ENCODE measurements at regions not wholly inside any gene's neighbourhood (a gene's known extent, or its start where the extent isn't known, plus 50 kb on each side); places are given as distances from the start of the nearest gene placed in this dataset.

- H3K9me3 ChIP-seq (replicated peaks) = no peaks in the 10 kb centered on the region; the same call in 1 of the 2 replicates
- H3K27me3 ChIP-seq (replicated peaks) = no peaks in the 10 kb centered on the region
- no peaks in the 10 kb centered on the region for H3K4me1 ChIP-seq (replicated peaks)
- H3K4me3 ChIP-seq = no peak overlapping the region
- no peaks in the 10 kb centered on the region for H3K36me3 ChIP-seq
- no peak overlapping the region for H3K27ac ChIP-seq
- DNase-seq (ENCODE audit: low read depth in 1 of 2, low spot score in 2 of 2) = no peak
Measured at GRCh38 chr14:82445810-82446570, 912.3 kb upstream of the SEL1L start.

DNA sequence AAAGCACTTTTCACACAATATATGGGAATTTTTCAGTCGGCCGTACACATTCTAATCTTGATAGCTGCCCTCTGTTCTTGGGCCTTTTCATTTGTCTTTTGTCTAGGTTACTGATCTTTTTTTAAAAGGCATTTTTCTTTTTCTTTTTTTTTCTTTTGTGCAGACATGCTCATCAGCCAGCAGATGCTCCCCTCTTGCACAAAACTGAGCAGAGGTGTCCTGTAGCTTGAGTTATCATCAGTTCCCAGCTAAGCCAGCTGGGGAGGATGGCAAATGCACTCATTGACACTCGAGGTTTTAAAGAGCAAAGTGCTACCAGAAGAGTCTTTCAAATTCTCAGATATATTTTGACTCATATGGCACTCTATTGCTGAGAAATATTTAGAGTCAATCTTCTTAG, 913.9 kb upstream of the SEL1L start:
- no peaks in the 10 kb centered on the region for H3K36me3 ChIP-seq

GRCh38 chr14:82449926-82450468, 916.3 kb upstream of the SEL1L start:
- no peaks in the 10 kb centered on the region for H3K9me3 ChIP-seq (replicated peaks)
- H3K36me3 ChIP-seq = no peaks in the 10 kb centered on the region
- no peak overlapping the region for H3K4me3 ChIP-seq
- no peaks in the 10 kb centered on the region for H3K4me1 ChIP-seq (replicated peaks)
- H3K27ac ChIP-seq = no peak overlapping the region
- H3K27me3 ChIP-seq (replicated peaks) = no peaks in the 10 kb centered on the region
- DNase-seq (ENCODE audit: low read depth in 1 of 2, low spot score in 2 of 2) = no peak

More for the DNA sequence above, 913.9 kb upstream of the SEL1L start:
- Histone ChIP-seq H3K4me1 (replicated peaks) (no peaks in the 10 kb centered on the region), H3K9me3 (replicated peaks) (no peaks in the 10 kb centered on the region; the same call in 1 of the 2 replicates), H3K27me3 (replicated peaks) (no peaks in the 10 kb centered on the region), H3K4me3 (no peak overlapping the region), H3K27ac (no peak overlapping the region)
- no peak for DNase-seq (ENCODE audit: low read depth in 1 of 2, low spot score in 2 of 2)

DNA sequence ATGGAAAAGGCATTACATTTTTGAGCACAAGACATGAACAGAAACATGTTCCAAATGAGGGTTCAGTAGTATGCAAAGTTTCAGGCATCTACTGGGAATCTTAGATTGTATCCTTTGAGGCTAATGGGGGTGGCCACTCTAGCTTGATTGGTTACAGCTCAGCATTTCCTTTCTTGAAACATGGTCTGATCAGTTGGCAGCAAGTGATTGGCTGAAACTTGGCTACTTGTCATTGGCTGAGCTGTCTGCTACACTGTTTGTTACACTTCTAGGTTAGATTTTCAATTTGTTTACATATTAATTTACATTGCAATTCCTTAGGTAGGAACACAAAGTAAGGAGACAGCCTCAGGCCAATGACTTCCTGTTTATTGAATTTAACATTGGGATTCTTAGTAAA, 918.0 kb upstream of the SEL1L start:
- H3K9me3 ChIP-seq (replicated peaks) = no peaks in the 10 kb centered on the region
- H3K4me1 ChIP-seq (replicated peaks) = no peaks in the 10 kb centered on the region
- H3K36me3 ChIP-seq = no peaks in the 10 kb centered on the region
- no peaks in the 10 kb centered on the region for H3K27me3 ChIP-seq (replicated peaks)
- H3K4me3 ChIP-seq = no peak overlapping the region
- no peak for DNase-seq (ENCODE audit: low read depth in 1 of 2, low spot score in 2 of 2)
- no peak overlapping the region for H3K27ac ChIP-seq

- Histone ChIP-seq H3K4me3 (no peak overlapping the region), H3K27me3 (replicated peaks) (no peaks in the 10 kb centered on the region), H3K4me1 (replicated peaks) (no peaks in the 10 kb centered on the region), H3K9me3 (replicated peaks) (0 out of 2 replicates have a peak, but pooled peaks cover 3% of the 10 kb centered on the region), H3K36me3 (no peaks in the 10 kb centered on the region), H3K27ac (no peak overlapping the region)
- DNase-seq (ENCODE audit: low read depth in 1 of 2, low spot score in 2 of 2) = no peak
Measured at GRCh38 chr14:82482345-82482744, 948.7 kb upstream of the SEL1L start.

GRCh38 chr14:82488473-82488872, 954.8 kb upstream of the SEL1L start:
- no peaks in the 10 kb centered on the region for H3K36me3 ChIP-seq
- no peaks in the 10 kb centered on the region for H3K27me3 ChIP-seq (replicated peaks)
- H3K27ac ChIP-seq = no peak overlapping the region
- no peaks in the 10 kb centered on the region for H3K9me3 ChIP-seq (replicated peaks)
- no peak for DNase-seq (ENCODE audit: low read depth in 1 of 2, low spot score in 2 of 2)
- H3K4me3 ChIP-seq = no peak overlapping the region
- no peaks in the 10 kb centered on the region for H3K4me1 ChIP-seq (replicated peaks)

- Histone ChIP-seq H3K27ac (no peak overlapping the region), H3K36me3 (no peaks in the 10 kb centered on the region), H3K27me3 (replicated peaks) (no peaks in the 10 kb centered on the region), H3K9me3 (replicated peaks) (no peaks in the 10 kb centered on the region), H3K4me3 (no peak overlapping the region), H3K4me1 (replicated peaks) (no peaks in the 10 kb centered on the region)
- no peak for DNase-seq (ENCODE audit: low read depth in 1 of 2, low spot score in 2 of 2)
Measured at GRCh38 chr14:82490397-82490796, 956.7 kb upstream of the SEL1L start.

DNA sequence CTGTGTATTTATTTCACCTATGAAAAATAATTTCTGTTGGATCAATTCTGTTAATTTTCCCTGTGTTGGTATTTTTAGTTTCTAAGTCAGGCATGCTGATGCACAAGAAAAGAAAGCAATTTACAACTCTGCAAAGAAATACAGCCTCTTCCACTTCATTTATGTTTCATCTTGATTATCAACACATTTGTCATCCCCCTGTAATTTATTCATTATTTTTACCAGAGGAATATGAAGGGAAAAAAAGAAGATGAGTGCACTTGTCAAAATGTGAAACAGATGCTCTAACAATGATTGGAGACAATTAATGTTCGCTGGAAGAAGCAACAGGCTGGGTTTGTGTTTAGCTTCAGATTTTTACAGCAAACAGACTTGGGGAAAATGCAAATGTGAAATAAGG, 958.5 kb upstream of the SEL1L start:
- H3K9me3 ChIP-seq (replicated peaks) = no peaks in the 10 kb centered on the region
- no peaks in the 10 kb centered on the region for H3K36me3 ChIP-seq
- H3K27me3 ChIP-seq (replicated peaks) = no peaks in the 10 kb centered on the region
- H3K4me1 ChIP-seq (replicated peaks) = no peaks in the 10 kb centered on the region
- H3K27ac ChIP-seq = no peak overlapping the region
- no peak overlapping the region for H3K4me3 ChIP-seq
- no peak for DNase-seq (ENCODE audit: low read depth in 1 of 2, low spot score in 2 of 2)

- no peaks in the 10 kb centered on the region for H3K27me3 ChIP-seq (replicated peaks)
- no peaks in the 10 kb centered on the region for H3K36me3 ChIP-seq
- H3K27ac ChIP-seq = no peak overlapping the region
- H3K4me3 ChIP-seq = no peak overlapping the region
- H3K4me1 ChIP-seq (replicated peaks) = no peaks in the 10 kb centered on the region
- H3K9me3 ChIP-seq (replicated peaks) = no peaks in the 10 kb centered on the region
- DNase-seq (ENCODE audit: low read depth in 1 of 2, low spot score in 2 of 2) = no peak
Measured at GRCh38 chr14:82500222-82500621, 966.6 kb upstream of the SEL1L start.

DNA sequence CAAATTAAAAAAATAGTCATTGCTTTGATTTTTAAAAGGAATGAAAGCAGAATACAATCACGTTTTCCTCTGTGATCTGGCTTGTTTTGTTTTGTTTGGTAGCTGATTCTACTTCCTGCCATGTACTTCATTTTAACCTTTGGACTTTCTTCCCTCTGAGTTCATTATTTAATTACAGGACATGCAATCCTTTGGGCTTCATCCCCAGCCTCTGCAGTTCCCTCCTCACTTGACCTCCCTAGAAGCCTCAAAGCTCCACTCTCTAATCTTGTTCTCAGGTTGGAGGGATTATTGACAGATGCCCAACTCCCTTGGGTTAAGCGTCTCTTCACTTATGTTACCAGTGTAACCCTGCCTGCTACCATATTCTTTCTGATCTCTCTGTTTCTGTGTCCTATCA, 967.9 kb upstream of the SEL1L start:
- Histone ChIP-seq H3K27me3 (replicated peaks) (no peaks in the 10 kb centered on the region), H3K36me3 (no peaks in the 10 kb centered on the region), H3K4me1 (replicated peaks) (no peaks in the 10 kb centered on the region), H3K9me3 (replicated peaks) (0 out of 2 replicates have a peak, but pooled peaks cover 4% of the 10 kb centered on the region), H3K4me3 (no peak overlapping the region), H3K27ac (no peak overlapping the region)
- no peak for DNase-seq (ENCODE audit: low read depth in 1 of 2, low spot score in 2 of 2)

DNA sequence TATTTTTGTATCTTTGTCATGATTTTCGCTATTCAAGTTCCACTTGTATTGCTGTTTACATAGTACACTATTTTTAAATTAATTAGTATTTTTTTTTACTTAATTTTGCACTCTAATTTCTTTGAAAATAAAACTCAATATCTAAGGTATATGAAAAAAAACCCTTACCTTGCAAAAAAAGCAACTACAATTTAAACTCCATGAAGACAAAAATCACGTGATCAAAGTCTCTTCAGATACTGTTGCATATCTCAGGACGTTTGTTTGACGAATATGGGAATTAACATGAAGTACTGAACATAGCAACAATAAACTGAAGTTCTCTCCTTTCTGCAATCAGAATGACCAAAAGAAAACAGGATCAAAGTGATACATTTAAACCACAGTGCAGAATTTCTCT, 968.4 kb upstream of the SEL1L start:
- H3K36me3 ChIP-seq = no peaks in the 10 kb centered on the region
- 0 out of 2 replicates have a peak, but pooled peaks cover 4% of the 10 kb centered on the region for H3K9me3 ChIP-seq (replicated peaks)
- no peak for DNase-seq (ENCODE audit: low read depth in 1 of 2, low spot score in 2 of 2)
- no peak overlapping the region for H3K27ac ChIP-seq
- no peaks in the 10 kb centered on the region for H3K4me1 ChIP-seq (replicated peaks)
- H3K27me3 ChIP-seq (replicated peaks) = no peaks in the 10 kb centered on the region
- H3K4me3 ChIP-seq = no peak overlapping the region

DNA sequence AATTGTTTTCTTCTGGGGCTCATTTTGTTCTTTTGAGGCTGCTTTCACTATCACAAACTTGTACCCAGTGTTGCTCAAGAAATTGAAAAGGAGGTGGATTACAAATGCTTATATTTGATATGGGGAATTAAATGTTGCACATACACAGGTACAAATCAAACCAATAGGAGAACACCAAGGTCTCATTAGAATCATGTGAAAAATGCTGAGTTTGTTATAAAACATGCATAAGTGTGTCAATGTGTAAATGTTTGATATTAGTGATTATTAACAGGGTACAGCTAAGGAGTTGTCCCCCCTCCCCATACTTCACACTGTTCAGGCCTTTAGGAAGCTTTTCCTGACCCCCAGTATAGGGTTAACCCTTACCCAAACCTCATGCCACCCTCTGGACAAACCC, 971.2 kb upstream of the SEL1L start:
- no peaks in the 10 kb centered on the region for H3K27me3 ChIP-seq (replicated peaks)
- no peaks in the 10 kb centered on the region for H3K36me3 ChIP-seq

GRCh38 chr14:82510007-82510406, 976.4 kb upstream of the SEL1L start:
- no peak overlapping the region for H3K4me3 ChIP-seq
- H3K9me3 ChIP-seq (replicated peaks) = 0 out of 2 replicates have a peak, but pooled peaks cover 4% of the 10 kb centered on the region
- H3K27ac ChIP-seq = no peak overlapping the region
- no peak for DNase-seq (ENCODE audit: low read depth in 1 of 2, low spot score in 2 of 2)
- no peaks in the 10 kb centered on the region for H3K4me1 ChIP-seq (replicated peaks)
- H3K36me3 ChIP-seq = no peaks in the 10 kb centered on the region
- H3K27me3 ChIP-seq (replicated peaks) = no peaks in the 10 kb centered on the region

More for the DNA sequence above, 971.2 kb upstream of the SEL1L start:
- Histone ChIP-seq H3K4me3 (no peak overlapping the region), H3K4me1 (replicated peaks) (no peaks in the 10 kb centered on the region), H3K9me3 (replicated peaks) (0 out of 2 replicates have a peak, but pooled peaks cover 4% of the 10 kb centered on the region), H3K27ac (no peak overlapping the region)
- DNase-seq (ENCODE audit: low read depth in 1 of 2, low spot score in 2 of 2) = no peak

GRCh38 chr14:82511399-82511798, 977.7 kb upstream of the SEL1L start:
- Histone ChIP-seq H3K27ac (no peak overlapping the region), H3K4me1 (replicated peaks) (no peaks in the 10 kb centered on the region), H3K9me3 (replicated peaks) (no peaks in the 10 kb centered on the region), H3K27me3 (replicated peaks) (no peaks in the 10 kb centered on the region), H3K36me3 (no peaks in the 10 kb centered on the region), H3K4me3 (no peak overlapping the region)
- DNase-seq (ENCODE audit: low read depth in 1 of 2, low spot score in 2 of 2) = no peak
